GM19351 (cell line): ENCODE measurements at regions not wholly inside any gene's neighbourhood (a gene's known extent, or its start where the extent isn't known, plus 50 kb on each side); places are given as distances from the start of the nearest gene placed in this dataset.

Experiments
- ATAC-seq: cut with Tn5 transposase; IDR thresholded peaks from one replicate; pipeline ENCODE4 v1.9.1; 2021; ENCODE audit warnings: mild to moderate bottlenecking, moderate library complexity; ENCODE audit not compliant: unreplicated experiment

DNA sequence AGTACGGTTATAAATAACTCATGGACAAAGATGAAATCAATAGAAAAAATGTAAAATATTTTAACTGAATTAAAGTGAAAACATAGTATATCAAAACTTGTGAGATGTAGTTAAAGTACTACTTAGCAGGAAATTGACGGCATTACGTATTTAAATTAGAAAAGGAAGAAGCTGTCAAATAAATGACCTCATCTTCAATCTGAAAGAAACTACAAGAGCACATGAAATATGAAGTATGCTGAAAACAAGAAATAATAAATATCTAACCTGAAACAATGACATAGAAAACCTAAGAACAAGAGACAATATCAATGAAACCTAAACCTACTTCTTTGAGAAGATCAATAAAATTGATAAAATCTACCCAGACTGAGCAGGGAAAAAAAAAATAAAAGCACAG, 122.2 kb upstream of the PDE4B start:
- no peak for ATAC-seq

DNA sequence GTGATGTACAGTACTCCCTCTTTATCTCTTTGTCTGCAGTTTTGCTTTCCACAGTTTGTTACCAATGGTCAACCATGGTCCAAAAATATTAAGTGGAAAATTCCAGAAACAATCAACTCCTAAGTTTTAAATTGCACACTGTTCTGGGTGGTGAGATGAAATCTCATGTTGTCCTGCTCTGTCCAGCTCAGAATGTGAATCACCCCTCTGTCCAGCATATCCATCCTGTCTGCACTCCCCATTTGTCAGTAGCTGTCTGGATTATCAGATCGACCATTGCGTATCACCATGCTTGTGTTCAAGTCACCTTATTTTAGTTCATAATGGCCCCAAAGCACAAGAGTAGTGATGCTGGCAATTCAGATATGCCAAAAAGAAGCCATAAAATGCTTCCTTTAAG, 118.2 kb upstream of the PDE4B start:
- ATAC-seq, result no peak

DNA sequence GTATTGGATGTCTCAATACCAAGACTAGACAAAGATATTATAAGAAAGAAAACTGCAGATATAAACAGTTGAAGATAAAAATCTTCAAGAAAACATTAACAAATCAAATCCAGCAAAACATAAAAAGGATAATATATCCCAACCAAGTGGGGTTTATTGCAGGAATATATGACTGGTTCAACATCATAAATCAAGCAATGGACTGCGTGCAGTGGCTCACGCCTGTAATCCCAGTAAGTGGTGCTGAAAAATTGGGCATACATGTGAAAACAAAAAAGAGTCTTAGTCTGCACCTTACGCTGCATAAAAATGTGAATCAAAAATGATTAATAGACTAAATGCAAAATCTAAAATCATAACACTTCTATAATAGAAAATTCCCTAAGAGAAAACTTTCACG, 112.9 kb upstream of the PDE4B start:
- ATAC-seq, result no peak

DNA sequence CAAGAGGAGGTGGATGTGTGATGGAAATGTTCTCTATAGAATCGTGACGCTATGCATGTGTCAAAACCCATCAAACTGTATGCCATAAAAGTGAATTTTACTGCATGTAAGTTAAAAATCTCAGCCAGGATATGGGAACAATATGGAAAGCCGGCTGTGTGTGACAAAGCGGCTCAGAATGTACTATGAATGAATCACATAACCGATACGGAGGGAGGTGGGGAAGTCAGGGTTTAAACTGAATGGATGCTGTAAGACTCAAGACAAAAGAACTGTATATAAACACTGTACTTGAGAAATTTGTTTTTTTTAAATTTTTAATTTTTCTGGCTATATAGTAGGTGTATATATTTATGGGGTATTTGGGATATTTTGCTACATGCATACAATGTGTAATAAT, 111.6 kb upstream of the PDE4B start:
- ATAC-seq, result no peak

DNA sequence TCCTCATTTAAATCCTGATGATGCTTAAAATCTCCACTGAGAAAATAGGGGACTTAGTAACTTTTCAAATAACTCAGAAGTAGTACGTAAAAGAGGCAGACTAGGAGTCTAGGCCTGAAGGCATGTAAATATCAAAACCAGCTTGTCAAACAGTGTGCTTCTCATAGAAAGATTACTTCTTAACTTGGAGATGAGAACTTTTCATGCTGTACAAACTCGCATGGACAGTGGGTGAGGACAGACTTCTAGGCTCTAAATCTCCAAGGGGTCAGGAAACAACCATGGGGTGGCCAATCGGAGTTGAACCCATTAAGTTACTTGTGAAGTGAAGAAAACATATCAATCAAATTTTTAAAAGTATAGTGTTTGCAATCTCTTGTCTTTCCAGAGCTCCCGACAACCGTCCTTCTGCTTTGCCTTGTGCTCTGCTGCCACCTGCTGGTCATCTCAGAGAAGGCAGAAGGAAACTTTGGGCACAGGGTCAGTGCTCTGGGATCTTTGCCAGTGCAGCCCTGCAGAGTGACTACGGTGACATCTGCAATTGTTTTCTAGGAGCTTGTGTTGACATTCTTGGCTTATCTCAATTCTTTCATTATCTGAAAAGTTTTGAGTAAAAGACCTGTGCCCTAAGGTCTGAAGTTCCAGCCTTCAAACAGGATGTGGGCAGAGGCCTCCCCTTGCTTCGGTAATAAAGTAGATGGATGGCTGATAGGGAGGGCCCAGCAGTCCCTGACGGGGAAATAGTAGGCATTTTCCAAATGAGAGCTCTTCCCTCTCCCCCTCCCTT, 105.1 kb upstream of the PDE4B start:
- ATAC-seq, result peak; percentile 97

DNA sequence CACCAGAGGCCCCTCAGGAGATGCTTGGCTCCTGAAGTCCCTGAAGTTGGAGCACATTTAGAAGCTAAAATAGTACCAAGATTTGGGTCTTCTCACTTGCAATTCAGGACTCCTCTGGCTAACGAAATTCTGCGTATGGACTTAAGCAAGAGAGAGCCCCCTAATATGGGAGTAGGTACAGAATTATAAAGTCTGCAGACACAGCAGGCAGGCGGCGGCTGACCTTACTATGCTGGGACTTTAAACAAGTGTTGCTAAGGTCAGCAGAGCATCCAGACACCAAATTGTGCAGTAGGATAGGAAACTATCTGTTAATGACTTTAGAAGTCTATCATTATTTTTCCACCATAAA, 104.5 kb upstream of the PDE4B start:
- no peak for ATAC-seq

DNA sequence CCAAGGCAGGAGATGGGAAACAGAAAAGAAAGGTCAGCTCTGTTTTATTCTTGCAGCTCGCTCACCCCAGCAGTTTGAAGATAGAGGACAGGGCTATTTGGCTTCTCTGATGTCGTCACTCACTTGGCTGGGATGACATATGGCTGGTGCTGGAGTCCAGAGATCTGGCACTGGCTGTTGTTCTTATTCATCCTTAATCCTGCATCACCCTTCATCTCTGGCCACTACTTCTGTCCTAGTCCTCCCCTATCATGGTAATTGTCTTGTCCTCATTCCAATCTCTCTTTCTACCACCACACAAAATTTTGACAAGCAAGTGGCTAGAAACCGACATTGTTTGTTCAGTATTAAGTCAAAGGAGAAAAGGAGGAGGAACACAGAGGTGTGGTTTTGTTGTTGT, 103.8 kb upstream of the PDE4B start:
- ATAC-seq, result no peak

DNA sequence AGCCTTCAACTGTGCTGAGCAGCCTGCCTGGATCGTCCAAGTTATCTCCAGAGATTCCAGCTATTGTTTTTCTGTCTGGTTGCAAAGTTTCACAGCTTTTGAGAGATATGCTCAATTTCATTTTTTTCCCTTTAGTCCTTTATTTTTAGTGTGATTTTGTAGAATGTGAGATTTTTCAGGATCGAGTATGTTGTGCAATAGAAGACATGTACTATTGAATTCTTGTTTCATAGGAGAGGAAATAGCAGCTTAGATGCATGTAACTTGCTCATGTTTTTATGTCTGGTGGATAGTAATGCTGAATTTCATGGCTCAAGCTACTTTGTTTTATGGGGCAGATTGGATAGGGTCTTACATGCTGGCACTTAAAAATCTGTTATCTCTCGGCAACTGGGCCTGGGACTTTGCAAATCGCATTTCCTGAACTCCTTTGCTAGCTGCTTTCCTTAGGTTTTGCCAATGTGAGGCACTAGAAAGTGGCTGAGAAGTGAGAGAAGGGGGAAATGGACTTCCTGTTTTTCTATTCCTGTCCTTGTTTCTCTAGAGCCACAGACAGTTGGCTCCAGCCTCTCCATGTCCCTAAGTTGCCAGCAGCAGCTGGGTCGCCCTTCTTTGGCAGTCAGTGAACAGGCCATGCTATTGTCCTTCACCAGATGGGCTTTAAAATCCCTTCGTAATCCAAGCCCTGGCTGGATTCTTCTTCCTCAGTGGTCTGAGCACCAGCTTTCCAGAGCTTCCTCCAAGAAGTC, 101.4 kb upstream of the PDE4B start:
- ATAC-seq, result no peak

DNA sequence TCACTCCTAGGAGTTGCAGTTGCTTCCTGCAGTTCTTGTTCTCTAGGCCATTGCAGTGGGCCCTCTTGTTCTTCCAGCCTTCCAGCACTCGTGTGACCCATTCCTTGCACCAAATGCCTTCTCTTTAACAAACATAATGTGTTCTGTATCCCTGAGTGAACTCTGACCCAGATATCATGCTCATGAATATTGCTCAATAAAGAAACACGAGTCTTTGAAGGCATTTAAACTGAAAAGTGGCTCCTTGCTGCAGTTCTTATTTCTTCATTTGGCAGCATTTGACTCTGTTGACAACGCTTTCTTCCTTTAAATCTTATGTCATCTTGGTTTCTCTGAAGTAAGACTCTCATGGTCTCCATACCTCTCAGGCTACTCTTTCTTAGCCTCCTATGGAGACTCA, 100.7 kb upstream of the PDE4B start:
- no peak for ATAC-seq

DNA sequence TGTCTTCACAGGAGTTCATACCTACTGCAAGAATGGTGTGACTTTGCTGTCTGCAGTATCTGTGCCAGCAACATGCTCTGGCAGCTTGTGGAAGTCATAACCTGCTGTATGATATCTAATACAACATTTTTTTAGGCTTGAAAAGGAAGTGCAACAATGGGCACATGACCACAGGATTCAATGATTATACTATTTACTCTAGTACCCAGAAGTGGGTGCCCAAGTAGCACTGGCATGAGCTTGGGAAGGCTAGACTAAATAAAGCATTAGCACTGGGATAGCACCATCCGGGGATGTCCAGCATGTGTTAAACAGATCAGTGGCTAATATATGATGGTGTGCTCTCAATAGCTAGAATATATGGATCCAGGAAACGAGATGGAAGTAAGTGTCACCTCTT, 98.6 kb upstream of the PDE4B start:
- no peak for ATAC-seq

DNA sequence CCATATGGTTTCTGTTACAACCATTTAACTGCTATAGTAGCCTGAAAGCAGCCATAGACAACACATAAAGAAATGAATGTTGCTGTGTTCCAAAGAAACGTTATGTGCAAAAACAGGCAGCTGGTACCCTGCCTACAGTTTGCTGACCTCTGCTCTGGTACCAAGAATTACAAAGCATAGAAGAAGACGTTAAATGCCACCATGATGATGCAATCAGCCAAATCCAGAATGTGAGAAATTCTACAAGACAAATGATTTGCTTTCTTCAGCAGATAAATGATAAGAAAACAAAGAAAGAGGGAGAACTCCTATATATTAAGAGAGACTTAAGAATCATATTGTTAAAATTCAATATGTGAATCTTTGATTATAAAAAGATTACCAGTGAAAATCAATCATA, 97.8 kb upstream of the PDE4B start:
- ATAC-seq, result no peak

DNA sequence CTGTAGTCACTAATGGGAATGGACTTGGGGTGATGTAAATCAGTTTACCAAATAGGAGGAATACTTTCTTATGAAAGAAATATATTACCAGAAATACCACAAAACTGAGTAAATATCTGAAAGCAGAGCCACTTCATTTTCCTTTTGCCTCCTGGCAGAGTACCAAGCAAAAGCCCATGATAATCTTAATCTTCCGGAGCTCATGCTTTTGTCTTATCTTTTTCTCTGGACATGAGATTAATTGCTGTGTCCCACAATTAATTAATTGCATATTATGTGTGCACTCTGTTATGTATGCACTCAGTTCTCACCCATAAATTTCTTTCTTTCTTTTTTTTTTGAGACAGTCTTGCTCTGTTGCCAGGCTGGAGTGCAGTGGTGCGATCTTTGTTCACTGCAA, 94.1 kb upstream of the PDE4B start:
- ATAC-seq, result no peak

DNA sequence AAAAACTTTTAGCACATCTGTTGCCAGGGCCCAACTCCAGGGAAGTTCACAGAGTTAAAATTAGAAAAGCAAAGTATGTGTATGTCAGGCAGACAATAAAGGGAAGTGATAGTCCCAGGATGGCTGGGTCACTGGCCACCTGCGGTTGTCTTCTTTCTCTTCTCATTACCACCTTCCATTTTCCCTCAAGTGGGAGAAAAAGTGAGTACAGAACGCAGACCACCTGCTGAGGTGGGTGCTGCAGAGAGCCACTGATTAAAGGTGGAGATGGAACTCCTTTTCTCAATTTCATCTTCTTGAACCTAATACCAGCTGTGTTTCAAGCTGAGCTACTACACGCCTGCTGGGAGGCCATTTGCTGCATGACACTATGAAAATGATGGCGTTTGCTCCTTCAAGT, 88.8 kb upstream of the PDE4B start:
- peak; percentile 57 for ATAC-seq

DNA sequence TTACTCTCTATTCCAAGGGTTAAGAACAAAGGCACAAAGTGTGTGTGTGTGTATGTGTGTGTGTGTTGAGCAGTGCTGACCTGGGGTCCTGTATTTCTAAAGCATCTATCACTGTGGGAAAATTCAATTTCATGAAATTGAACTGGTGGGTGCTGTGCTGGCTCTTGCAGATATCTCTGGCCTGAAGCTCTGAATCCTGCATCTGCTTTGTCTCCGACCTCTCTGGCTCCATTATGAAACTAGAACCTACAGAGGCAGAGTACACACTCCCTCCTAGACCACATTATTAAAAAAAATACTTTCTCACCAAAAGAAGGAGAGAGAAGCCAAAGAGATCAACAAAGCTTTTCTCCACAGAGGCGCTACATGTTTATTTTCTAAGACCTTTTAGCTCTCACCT, 88.4 kb upstream of the PDE4B start:
- no peak for ATAC-seq

DNA sequence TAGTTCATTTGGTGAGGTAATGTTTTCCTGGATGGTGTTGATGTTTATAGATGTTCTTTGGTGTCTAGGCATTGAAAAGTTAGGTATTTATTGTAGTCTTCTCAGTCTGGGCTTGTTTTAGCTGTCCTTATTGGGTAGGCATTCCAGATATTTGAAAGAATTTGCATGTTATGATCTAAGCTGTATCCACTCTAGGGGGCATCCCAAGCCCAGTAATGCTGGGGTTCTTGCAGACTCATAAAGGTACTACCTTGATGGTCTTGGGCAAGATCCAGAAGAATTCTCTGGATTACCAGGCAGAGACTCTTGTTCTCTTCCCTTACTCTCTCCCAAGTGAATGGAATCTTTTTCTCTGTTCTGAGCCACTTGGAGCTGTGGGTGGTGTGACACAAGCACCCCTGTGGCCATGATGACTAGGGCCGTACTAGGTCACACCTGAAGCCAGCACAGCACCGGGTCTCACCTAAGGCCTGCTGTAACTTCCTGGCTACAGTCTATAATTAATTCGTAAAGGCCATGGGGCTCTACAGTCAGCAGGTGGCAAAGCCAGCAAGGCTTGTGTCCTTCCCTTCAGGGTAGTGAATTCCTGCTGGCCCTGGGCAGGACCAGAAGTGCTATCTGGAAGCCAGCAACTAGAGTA, 74.8 kb upstream of the PDE4B start:
- no peak for ATAC-seq

DNA sequence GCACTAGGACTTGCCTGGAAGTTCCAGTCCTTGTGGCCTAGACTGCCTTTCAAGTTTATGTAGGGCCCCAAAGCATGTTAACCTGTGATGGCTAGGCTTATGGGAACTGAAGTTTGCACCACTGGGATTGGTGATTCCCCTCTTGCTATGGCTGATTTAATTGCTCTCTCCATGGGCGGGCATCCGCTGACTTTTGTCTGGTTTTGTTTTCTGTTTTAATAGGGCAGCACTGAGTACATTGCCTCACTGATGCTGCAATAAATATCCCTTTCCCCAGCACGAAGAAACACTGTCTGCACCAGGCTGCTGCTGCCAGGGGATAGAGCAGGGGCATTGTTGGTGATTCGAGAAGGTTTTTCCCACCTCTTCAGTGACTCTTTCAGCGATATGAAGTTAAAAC, 73.3 kb upstream of the PDE4B start:
- ATAC-seq, result no peak

DNA sequence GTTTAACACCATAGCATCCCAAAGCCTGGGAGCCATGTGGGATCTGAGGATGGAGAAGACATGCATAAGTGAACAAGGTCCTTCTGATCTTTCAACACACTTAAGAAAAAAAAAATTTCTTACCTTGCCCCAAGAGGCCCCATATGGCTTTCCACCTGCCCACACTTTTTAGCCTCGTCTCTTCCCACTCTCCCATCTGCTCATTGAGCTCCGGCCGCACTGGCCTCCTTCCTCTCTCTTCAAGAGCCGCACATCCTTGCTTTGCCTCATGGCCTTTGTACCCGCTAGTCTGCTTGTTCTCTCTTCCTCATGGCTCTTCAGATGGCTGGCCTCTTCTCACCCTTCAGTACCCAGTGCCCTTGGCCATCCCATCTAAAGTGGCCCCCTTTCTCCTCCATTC, 70.2 kb upstream of the PDE4B start:
- ATAC-seq, result no peak

DNA sequence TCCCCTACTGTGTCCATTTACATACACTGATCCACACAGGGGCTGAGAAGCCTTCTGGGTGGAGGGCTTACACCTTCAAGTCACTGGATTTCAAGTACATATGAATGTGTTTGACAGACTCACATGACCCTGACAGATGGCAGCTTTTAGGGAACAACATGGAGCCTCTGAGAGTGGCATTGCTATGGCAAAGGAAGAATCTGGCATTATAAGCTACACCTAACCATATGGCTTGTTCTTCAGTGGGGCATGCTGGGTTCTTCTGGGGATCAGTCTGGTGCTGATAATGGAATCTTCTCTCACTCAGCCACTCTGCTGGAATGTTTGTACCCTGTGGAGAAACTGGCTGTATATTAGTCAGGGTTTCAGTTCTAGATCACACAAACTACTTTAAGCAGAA, 68.5 kb upstream of the PDE4B start:
- ATAC-seq, result no peak

DNA sequence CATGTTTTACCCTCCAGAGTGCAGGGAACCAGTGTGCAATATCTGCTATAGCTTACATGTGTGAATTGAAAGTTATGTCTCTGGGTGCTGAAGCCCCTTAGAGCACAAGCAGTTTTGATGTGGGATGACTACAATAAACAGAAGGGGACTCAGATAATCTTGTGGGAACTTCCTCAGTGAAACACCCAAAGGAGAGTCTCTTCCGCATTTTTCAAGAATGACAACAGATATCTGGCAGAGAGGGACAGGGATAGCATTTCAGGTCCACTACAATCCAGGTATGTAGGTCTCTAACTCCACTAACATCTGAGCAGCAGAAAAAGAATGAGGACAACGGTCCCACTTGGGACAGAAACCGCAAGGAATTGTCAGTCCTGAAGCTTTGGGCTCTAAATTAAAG, 67.6 kb upstream of the PDE4B start:
- no peak for ATAC-seq

DNA sequence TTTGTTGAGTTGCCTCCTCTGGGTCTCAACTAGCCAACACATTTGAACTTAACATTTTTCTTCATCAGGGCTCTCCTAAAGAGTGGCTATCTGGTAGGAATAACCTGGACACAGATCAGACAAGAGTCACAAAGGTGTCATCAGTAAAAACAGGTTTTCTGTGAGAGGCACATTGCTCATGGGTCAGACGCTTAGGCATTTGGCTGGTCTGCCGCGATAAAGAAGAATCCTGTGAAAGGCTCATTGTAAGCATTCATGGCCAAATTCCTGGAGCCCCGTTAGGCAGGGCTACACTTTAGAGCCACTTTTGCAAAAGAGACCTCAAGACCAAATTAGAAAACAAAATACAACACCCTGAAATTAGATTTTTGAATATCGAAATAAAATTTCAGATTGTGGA, 64.2 kb upstream of the PDE4B start:
- ATAC-seq, result no peak

DNA sequence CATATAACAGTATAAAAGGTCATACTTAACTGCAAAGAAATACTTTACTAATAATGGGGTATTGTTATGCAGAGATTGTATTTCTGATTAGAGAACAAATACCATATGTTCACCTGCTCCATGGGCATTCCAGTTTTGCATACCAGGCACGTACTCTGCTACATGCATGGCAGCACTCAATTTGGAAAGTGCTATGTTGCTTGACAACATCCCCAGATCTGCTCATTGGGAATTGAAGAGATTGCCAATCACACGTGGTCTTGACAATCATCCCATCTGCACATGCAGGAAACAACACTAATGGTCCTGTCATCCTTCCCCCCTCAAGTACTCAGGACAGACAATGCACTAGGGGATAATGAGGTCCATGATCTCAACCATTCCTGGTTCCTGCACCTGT, 63.4 kb upstream of the PDE4B start:
- ATAC-seq, result no peak

DNA sequence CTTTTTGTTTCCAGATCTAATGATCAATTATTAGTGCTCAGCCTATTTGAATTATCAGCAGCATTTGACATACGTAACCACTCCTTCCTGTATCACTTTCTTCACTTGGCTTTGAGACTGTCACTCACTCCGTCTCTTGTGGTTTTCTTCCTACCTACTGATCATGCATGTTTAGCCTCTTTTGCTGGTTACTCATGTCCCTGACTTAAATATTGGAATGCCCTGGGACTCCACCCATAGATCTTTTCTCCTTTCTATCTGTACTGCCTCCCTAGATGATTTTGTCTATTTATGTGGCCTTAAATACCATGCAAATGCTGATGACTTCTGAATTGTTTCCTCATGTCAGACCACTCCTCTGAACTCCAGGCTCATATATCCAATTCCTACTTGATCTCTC, 57.7 kb upstream of the PDE4B start:
- no peak for ATAC-seq
